ENCODE measurements at regions not wholly inside any gene's neighbourhood (a gene's known extent, or its start where the extent isn't known, plus 50 kb on each side); places are given as distances from the start of the nearest gene placed in this dataset.

DNA sequence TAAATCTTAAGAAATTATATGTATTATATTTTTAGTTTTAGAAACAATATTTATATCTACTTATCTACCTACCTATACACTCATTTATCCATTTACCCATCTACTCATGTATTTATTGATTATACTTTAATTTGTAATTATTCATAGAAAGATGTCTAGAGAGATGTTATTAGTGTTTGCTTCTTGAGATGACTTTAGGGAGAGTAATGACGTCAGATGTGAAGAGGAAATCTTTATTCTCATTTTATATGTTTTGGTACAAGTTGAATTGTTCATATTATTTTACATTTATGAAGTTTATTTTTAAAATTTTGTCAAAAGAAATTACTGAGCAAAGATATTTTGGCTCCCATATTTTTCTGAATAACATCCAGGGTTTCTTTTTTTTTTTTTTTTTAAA, 271.3 kb upstream of the SLC8A1 start:
- TF ChIP-seq, protein P1, sequence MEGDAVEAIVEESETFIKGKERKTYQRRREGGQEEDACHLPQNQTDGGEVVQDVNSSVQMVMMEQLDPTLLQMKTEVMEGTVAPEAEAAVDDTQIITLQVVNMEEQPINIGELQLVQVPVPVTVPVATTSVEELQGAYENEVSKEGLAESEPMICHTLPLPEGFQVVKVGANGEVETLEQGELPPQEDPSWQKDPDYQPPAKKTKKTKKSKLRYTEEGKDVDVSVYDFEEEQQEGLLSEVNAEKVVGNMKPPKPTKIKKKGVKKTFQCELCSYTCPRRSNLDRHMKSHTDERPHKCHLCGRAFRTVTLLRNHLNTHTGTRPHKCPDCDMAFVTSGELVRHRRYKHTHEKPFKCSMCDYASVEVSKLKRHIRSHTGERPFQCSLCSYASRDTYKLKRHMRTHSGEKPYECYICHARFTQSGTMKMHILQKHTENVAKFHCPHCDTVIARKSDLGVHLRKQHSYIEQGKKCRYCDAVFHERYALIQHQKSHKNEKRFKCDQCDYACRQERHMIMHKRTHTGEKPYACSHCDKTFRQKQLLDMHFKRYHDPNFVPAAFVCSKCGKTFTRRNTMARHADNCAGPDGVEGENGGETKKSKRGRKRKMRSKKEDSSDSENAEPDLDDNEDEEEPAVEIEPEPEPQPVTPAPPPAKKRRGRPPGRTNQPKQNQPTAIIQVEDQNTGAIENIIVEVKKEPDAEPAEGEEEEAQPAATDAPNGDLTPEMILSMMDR (conservative IDR thresholded peaks at IDR 0.05; ENCODE audit: low read depth, low read length) = no peak
- no peak for TF ChIP-seq EZH2 (IDR thresholded peaks at IDR 0.05; ENCODE audit: borderline replicate concordance, low read depth, low read length, poor library complexity, severe bottlenecking)

All from A673 (cell line).